Neural cell (in vitro differentiated cells): ENCODE measurements at regions not wholly inside any gene's neighbourhood (a gene's known extent, or its start where the extent isn't known, plus 50 kb on each side); places are given as distances from the start of the nearest gene placed in this dataset.

Source experiments
- CTCF ChIP-seq: fragments of 450-650 bp; IDR thresholded peaks from 2 replicates; pipeline ENCODE4 v1.5.1; 2014; ENCODE audit warnings: antibody characterized with exemption, mild to moderate bottlenecking, moderate library complexity; ENCODE audit not compliant: poor library complexity, severe bottlenecking
- POLR2AphosphoS5 ChIP-seq: IDR thresholded peaks from 2 replicates; pipeline ENCODE4 v1.6.1; 2012

DNA sequence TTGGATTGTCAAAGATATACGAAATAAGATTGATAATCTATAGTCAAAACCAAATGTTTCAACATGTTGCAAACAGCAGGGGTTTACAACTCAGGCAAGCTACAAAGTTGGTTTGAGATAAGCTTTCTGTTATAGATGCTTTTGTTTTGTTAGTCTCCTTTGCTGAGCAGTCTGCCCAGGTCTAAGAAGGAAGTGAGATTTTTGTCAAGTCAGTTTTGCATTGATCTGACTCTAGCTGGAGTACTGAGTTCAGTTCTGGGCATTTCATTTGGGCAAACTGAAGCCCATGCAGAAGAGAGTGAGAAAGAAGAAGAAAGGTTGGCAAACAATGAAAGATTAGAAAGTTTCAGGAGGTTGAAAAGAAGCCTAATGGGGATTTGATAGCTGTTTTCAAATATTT is 983.0 kb upstream of the SLC39A10 start:
- TF ChIP-seq CTCF (no peak), POLR2AphosphoS5 (no peak)
